ENCODE measurements at regions not wholly inside any gene's neighbourhood (a gene's known extent, or its start where the extent isn't known, plus 50 kb on each side); places are given as distances from the start of the nearest gene placed in this dataset.

DNA sequence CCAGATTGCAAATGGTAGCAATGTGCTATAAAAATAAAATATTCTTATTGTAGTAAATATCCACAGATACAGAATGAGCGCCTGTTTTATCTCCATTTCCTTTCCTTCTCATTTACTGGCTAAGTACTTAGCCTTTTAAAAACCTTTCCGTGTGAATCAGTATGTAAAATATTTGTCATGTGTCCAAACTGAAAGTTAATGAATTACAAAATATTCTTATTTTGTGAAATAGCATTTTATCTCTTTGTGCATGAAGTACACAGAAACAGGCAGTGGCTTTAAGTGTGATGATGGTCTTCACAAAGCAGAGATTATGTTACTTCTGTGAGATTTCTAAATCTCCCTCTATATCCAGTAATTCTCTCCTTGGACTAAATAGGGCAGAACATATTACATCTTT lies 56.7 kb upstream of the KIAA1217 start:
- no peak for DNase-seq

DNA sequence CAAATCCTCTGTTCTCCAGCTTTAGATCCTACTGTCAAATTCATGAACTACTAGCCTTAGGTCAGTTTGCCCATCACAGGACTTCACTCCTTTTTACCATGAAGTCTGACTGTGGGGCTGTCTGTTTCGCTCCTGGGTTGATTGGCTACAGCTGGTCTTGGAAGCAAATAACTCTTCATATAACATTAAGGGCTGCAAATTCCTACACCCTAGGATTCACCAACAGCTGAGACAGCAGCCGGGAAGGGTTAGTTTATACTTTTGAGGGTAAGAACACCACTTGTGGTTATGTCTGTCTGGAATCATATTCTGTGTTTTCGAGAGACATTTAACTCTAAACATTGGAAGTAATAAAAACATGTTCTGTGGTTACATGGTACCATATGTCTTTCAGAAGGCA lies 55.9 kb upstream of the KIAA1217 start:
- no peak for DNase-seq

DNA sequence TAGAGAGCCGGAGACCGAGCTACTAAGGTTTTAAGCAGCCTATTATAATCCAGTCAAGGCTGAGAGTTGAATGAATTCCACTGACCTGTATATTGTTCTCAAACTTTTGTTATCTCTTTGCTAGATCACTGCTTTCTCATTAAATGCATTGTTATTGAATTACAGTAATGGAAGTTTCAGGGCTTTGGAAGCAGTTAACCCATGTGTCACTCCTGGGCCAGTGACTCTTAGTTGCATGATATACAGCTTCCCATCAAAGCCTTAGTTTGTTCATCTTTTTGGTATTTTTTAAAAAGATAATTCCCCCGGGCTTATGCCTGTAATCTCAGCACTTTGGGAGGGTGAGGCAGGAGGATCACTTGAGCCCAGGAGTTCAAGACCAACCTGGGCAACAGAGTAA lies 55.4 kb upstream of the KIAA1217 start:
- no peak for DNase-seq

DNA sequence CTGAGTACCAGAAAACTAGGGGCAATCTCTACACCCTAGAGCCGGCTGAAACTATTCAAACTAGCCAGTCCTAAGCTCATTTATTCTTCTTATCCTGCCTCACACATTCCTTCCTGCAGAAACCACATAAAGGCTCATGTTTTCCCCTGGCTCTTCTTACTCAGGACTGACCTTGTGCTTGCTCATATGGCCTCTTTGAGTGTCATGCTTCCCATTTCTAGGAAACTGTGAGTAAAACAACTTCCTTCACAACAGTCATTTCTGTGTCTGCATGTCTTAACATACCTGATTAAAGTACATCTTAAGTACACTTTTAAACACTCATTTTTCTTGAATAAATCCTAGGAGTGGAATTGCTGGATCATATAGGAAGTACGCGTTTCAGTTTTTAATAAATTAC lies 52.3 kb upstream of the KIAA1217 start:
- DNase-seq: no peak

DNA sequence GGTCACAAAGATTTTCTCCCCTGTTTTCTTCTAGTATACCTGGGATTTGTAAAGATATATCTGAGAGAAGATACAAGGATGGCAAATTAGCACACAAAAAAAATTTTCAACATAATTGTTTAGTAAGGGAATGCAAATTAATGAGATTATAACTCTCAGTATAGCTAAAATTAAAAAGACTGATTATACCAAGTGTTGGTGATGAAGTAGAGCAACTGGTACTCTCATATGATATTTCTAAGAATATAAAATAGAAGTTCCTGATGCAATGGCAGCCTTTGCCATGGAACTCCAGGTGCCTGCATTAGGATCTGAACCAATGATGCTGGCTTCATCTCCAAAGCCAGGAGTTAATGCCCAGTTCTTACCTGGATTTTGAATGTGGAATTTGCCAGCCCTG lies 51.4 kb upstream of the KIAA1217 start:
- no peak for DNase-seq

All from activated CD4-positive, CD25-positive, alpha-beta regulatory T cell (primary cell).